ENCODE measurements at regions not wholly inside any gene's neighbourhood (a gene's known extent, or its start where the extent isn't known, plus 50 kb on each side); places are given as distances from the start of the nearest gene placed in this dataset.

DNA sequence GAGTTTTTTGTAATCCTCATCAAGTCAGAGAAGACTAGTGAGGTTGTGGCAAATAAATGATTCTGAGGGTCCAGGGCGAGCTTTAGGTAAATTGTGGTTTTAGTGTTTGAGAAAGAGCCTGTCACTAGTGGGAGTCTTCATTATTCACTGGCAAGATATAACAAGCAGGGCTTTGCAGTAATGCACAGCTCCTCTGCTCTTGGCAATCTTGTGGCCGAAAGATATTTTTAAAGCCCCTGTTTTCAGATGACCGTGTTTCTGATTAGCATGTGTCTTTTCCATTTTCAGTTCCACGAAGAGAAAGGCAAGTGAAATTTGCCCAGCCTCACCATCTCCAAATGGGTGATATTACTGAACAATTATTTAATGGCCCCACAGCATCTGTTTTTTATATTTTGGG lies 154.0 kb upstream of the BCL6 start:
- no peak for DNase-seq (ENCODE audit: low read depth in 2 of 2)
- H3K4me3 ChIP-seq (replicated peaks in 1 of 2; ENCODE audit: low read depth in 2 of 2, low read length in 2 of 2), result no peak overlapping the region
- TF ChIP-seq, protein P1, sequence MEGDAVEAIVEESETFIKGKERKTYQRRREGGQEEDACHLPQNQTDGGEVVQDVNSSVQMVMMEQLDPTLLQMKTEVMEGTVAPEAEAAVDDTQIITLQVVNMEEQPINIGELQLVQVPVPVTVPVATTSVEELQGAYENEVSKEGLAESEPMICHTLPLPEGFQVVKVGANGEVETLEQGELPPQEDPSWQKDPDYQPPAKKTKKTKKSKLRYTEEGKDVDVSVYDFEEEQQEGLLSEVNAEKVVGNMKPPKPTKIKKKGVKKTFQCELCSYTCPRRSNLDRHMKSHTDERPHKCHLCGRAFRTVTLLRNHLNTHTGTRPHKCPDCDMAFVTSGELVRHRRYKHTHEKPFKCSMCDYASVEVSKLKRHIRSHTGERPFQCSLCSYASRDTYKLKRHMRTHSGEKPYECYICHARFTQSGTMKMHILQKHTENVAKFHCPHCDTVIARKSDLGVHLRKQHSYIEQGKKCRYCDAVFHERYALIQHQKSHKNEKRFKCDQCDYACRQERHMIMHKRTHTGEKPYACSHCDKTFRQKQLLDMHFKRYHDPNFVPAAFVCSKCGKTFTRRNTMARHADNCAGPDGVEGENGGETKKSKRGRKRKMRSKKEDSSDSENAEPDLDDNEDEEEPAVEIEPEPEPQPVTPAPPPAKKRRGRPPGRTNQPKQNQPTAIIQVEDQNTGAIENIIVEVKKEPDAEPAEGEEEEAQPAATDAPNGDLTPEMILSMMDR (IDR thresholded peaks at IDR 0.05; ENCODE audit: low read depth, low read length), result no peak

DNA sequence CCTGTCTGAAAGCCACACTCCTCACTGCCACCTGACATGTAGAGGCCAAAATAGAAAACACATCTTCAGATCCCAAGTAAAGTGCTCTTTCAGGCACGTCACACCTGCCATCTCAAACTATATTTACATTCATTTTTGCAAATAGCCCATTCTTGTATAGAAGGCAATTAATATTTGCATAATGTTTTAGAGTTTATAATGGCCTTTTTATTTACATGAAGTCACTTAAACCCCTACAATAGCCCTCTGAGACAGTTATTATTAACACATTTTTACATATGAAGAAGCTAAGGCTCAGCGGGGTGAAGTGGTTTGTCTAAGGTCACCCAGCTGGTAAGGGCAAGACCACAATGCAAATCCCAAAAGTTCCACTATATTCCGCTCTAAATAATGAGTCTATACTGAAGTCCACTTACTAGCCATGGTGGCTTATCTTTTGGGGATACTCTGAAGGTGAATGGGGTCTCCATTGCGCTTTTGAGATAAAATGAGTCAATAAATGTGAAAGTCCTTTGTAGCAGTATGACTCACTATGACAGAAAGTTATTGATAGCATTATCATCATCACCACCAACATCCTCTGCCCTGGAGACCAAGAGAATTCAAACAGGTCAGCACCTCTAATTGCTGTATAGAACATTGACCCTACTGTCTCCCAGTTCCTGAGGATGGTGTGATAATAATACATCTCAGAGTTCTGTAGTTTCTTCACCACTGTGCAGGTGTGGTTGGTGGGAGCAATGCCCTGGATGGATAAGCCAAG lies 155.9 kb upstream of the BCL6 start:
- H3K4me3 ChIP-seq (replicated peaks in 1 of 2; ENCODE audit: low read depth in 2 of 2, low read length in 2 of 2), result no peak overlapping the region
- DNase-seq (ENCODE audit: low read depth in 2 of 2), result no peak
- TF ChIP-seq, protein P1 (IDR thresholded peaks at IDR 0.05; ENCODE audit: low read depth, low read length), result no peak

DNA sequence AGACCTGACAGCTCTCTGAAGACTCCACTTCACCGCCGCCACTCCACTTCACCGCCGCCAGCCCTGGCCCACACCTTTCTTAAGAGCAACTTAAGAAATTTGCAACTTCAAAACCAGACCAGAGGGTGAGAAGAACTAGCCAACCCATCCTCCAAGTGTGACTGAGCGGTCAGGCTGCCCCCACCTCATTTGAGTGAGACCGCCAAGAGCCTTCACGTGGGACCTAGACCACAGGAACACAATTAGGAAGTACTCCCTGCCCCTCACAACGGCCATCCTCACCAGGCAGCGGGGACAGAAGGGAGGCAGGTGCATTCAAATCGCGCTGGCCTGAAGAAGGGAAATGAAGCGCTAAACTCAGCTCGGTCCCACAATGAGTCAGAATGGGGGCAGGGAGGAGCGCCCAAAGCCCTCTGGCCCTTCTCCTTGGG lies 156.8 kb upstream of the BCL6 start:
- TF ChIP-seq, protein P1 (IDR thresholded peaks at IDR 0.05; ENCODE audit: low read depth, low read length), result no peak
- no peak for DNase-seq (ENCODE audit: low read depth in 2 of 2)
- no peak overlapping the region for H3K4me3 ChIP-seq (replicated peaks in 1 of 2; ENCODE audit: low read depth in 2 of 2, low read length in 2 of 2)

DNA sequence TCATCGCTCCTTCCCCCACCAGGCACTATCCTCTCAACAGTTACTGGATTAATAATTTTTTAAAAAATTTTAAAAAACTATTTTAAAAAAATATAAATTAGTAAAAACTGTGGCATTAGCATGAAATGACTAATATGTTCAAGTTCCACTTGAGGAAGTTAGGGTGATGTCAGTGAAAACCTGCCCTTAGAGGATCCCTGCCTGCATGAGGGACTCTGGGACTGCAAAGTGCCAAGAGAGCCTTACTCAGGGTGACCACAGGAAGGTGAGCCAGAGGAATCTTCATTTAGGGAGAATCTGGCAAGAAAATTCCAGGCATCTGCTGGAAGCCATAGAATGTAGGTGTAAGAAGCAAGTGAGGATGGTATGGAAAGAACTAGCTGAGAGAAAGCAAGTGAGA lies 157.7 kb upstream of the BCL6 start:
- DNase-seq (ENCODE audit: low read depth in 2 of 2), result peak in 1 of 2 donors; percentile 31
- no peak overlapping the region for H3K4me3 ChIP-seq (replicated peaks in 1 of 2; ENCODE audit: low read depth in 2 of 2, low read length in 2 of 2)
- TF ChIP-seq, protein P1 (IDR thresholded peaks at IDR 0.05; ENCODE audit: low read depth, low read length), result no peak

DNA sequence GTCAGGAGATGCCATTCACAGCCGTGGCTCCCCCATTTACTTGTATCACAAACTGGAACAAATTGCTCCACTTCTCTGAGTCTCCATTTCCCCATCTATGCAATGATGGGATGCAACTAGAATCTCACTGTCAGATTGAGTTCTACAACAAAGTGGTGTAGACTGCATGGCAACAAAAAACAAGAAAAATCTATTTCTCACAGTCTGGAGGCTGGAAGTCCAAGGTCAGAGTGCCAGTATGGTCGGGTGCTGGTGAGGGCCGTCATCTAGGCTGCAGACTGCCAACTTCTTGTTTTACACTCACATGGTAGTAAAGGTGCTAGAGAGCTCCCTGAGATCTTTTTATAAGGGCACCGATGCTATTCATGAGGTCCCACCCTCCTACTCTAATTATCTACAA lies 158.4 kb upstream of the BCL6 start:
- TF ChIP-seq, protein P1 (IDR thresholded peaks at IDR 0.05; ENCODE audit: low read depth, low read length), result no peak
- DNase-seq (ENCODE audit: low read depth in 2 of 2), result no peak
- no peak overlapping the region for H3K4me3 ChIP-seq (replicated peaks in 1 of 2; ENCODE audit: low read depth in 2 of 2, low read length in 2 of 2)

DNA sequence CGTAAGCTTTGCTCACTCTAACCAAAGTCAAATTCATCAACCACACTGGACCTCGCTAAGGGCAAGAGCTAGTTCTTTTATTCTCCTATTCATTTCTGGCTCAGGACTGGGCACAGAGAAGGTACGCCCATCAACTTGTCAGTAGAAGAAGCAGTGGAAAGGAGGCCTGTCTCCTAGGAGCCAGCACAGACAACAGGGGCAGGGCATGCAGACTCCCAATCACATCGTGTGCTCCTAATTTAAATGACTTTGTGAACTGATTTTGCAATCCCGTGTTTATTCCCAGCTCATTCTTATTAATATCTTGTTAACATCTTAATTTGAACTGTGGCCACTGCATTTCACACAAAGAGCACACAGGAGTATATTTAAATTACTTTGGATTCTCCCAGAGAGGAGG lies 161.1 kb upstream of the BCL6 start:
- H3K4me3 ChIP-seq (replicated peaks in 1 of 2; ENCODE audit: low read depth in 2 of 2, low read length in 2 of 2), result no peak overlapping the region
- DNase-seq (ENCODE audit: low read depth in 2 of 2), result no peak

More for the DNA sequence above, 161.1 kb upstream of the BCL6 start:
- TF ChIP-seq, protein P1 (IDR thresholded peaks at IDR 0.05; ENCODE audit: low read depth, low read length), result no peak

Measured in cardiac fibroblast (primary cell).